Keratinocyte (primary cell): ENCODE measurements at regions not wholly inside any gene's neighbourhood (a gene's known extent, or its start where the extent isn't known, plus 50 kb on each side); places are given as distances from the start of the nearest gene placed in this dataset.

Source experiments
- DNase-seq: peaks from one replicate; pipeline ENCODE4 v3.0.0-alpha.2; 2011; ENCODE audit warnings: low read depth, missing footprints, low spot score
- FAIRE-seq: peaks from 2 replicates; lab custom pipeline; 2011; peaks lifted over from hg19 to GRCh38; lab: Jason Lieb, UNC
- H2AFZ ChIP-seq: 2 replicates; pipeline ENCODE4 v1.6.0; 2012; ENCODE audit warnings: low read length, control low read depth, inconsistent platforms; ENCODE audit not compliant: control insufficient read depth
- H3K27ac ChIP-seq: 2 replicates; pipeline ENCODE4 v1.5.1; 2011; ENCODE audit warnings: low read length; ENCODE audit not compliant: control insufficient read depth, insufficient read depth
- H3K27me3 ChIP-seq: 3 replicates; pipeline ENCODE4 v1.6.0; 2011; ENCODE audit warnings: low read length; ENCODE audit not compliant: control insufficient read depth, insufficient read depth; ENCODE audit errors: extremely low read depth
- H3K36me3 ChIP-seq, 2 experiments: 2 replicates in 1 of 2; 3 replicates in 1 of 2; pipeline ENCODE4 v1.5.1; 2011; ENCODE audit warnings: low read length in 2 of 2, mild to moderate bottlenecking in 1 of 2; ENCODE audit not compliant: control insufficient read depth in 2 of 2, insufficient read depth in 2 of 2; ENCODE audit errors: extremely low read depth in 1 of 2
- H3K4me1 ChIP-seq: 3 replicates; pipeline ENCODE4 v1.5.1; 2011; ENCODE audit warnings: low read length; ENCODE audit not compliant: control insufficient read depth, insufficient read depth; ENCODE audit errors: extremely low read depth
- H3K4me2 ChIP-seq: 3 replicates; pipeline ENCODE4 v1.6.0; 2011; ENCODE audit warnings: low read depth, low read length; ENCODE audit not compliant: control insufficient read depth, insufficient read depth; ENCODE audit errors: extremely low read depth
- H3K4me3 ChIP-seq, 3 experiments: fragments of 200-600 bp in 1 of 3; sonication (generic) in 1 of 3; 2 replicates in 2 of 3; 3 replicates in 1 of 3; pipeline ENCODE4 v1.5.1; 2011 to 2016; ENCODE audit warnings: low read length in 3 of 3, mild to moderate bottlenecking in 3 of 3, control low read depth in 2 of 3, inconsistent platforms in 1 of 3, low read depth in 1 of 3, mixed read lengths in 1 of 3, mixed run types in 1 of 3, moderate library complexity in 1 of 3; ENCODE audit not compliant: control insufficient read depth in 2 of 3, insufficient read depth in 2 of 3; ENCODE audit errors: extremely low read depth in 1 of 3
- H3K79me2 ChIP-seq: 2 replicates; pipeline ENCODE4 v1.6.0; 2012; ENCODE audit warnings: low read length; ENCODE audit not compliant: control insufficient read depth, insufficient read depth
- H3K9ac ChIP-seq: 3 replicates; pipeline ENCODE4 v1.6.0; 2011; ENCODE audit warnings: low read length; ENCODE audit not compliant: control insufficient read depth, insufficient read depth; ENCODE audit errors: extremely low read depth
- H3K9me1 ChIP-seq: 3 replicates; pipeline ENCODE4 v1.6.0; 2011; ENCODE audit warnings: low read length; ENCODE audit not compliant: control insufficient read depth, insufficient read depth; ENCODE audit errors: extremely low read depth
- H3K9me3 ChIP-seq: 2 replicates; pipeline ENCODE4 v1.5.1; 2012; ENCODE audit warnings: low read depth, low read length; ENCODE audit not compliant: control insufficient read depth
- H4K20me1 ChIP-seq: 3 replicates; pipeline ENCODE4 v1.6.0; 2011; ENCODE audit warnings: low read length; ENCODE audit not compliant: control insufficient read depth, insufficient read depth; ENCODE audit errors: extremely low read depth
- CTCF ChIP-seq, 3 experiments: IDR thresholded peaks in 1 of 3; conservative IDR thresholded peaks in 1 of 3; optimal IDR thresholded peaks in 1 of 3; 2 replicates in 2 of 3; 3 replicates in 1 of 3; pipeline versions ENCODE3 to v1.5.1; 2011; ENCODE audit warnings: low read length in 3 of 3, mild to moderate bottlenecking in 3 of 3, moderate library complexity in 2 of 3, control low read depth in 1 of 3, inconsistent platforms in 1 of 3; ENCODE audit not compliant: insufficient read depth in 2 of 3; ENCODE audit errors: extremely low read depth in 1 of 3
- EZH2 ChIP-seq: IDR thresholded peaks from one replicate; pipeline ENCODE4 v1.6.1; 2012; ENCODE audit warnings: inconsistent platforms, mild to moderate bottlenecking, low read length, moderate library complexity
- dilution Hi-C: fragments of 300-500 bp; cut with MboI; formaldehyde crosslinking; loops from one replicate; pipeline ENCODE4 v1.7.0; 2020; ENCODE audit warnings: low sequenced_read_pairs; ENCODE audit not compliant: extremely low pct_ligation_motif_present

GRCh38 chr11:19602406-19602805, 110.2 kb upstream of the NAV2 start:
- H3K9ac ChIP-seq: no peak overlapping the region
- H3K9me3 ChIP-seq: no peaks in the 10 kb centered on the region
- H3K36me3 ChIP-seq: no peaks in the 10 kb centered on the region
- no peak overlapping the region for H3K27ac ChIP-seq
- DNase-seq (no peak), FAIRE-seq (no peak)
- H3K4me1 ChIP-seq: no peaks in the 10 kb centered on the region
- H2AFZ ChIP-seq: no peak overlapping the region
- no peaks in the 10 kb centered on the region for H4K20me1 ChIP-seq
- TF ChIP-seq EZH2 (no peak), CTCF (optimal IDR thresholded peaks at IDR 0.05 in 1 of 3, IDR thresholded peaks at IDR 0.05 in 1 of 3, conservative IDR thresholded peaks at IDR 0.05 in 1 of 3; ENCODE audit: extremely low read depth in 1 of 3, insufficient read depth in 2 of 3, low read length in 3 of 3) (no peak)
- dilution Hi-C loops: no loop called here
- peaks cover 9% of the 10 kb centered on the region for H3K27me3 ChIP-seq
- H3K9me1 ChIP-seq: no peaks in the 10 kb centered on the region
- H3K4me2 ChIP-seq: no peak overlapping the region
- H3K79me2 ChIP-seq: no peaks in the 10 kb centered on the region
- no peak overlapping the region for H3K4me3 ChIP-seq

- DNase-seq: no peak
These were observed 111.4 kb upstream of the NAV2 start for GRCh38 chr11:19601235-19601634.

More at GRCh38 chr11:19601235-19601634, 111.4 kb upstream of the NAV2 start:
- no peak for FAIRE-seq
- H3K9me3 ChIP-seq: no peaks in the 10 kb centered on the region
- H3K4me2 ChIP-seq: no peak overlapping the region
- no peak overlapping the region for H2AFZ ChIP-seq
- H3K9ac ChIP-seq: no peak overlapping the region
- H3K79me2 ChIP-seq: no peaks in the 10 kb centered on the region
- no peak overlapping the region for H3K27ac ChIP-seq
- H3K9me1 ChIP-seq: no peaks in the 10 kb centered on the region
- no peaks in the 10 kb centered on the region for H3K36me3 ChIP-seq
- H3K4me3 ChIP-seq: no peak overlapping the region
- H3K4me1 ChIP-seq: no peaks in the 10 kb centered on the region
- dilution Hi-C loops: no loop called here
- peaks cover 4% of the 10 kb centered on the region for H3K27me3 ChIP-seq
- TF ChIP-seq EZH2: no peak
- no peak for TF ChIP-seq CTCF (optimal IDR thresholded peaks at IDR 0.05 in 1 of 3, IDR thresholded peaks at IDR 0.05 in 1 of 3, conservative IDR thresholded peaks at IDR 0.05 in 1 of 3; ENCODE audit: extremely low read depth in 1 of 3, insufficient read depth in 2 of 3, low read length in 3 of 3)
- no peaks in the 10 kb centered on the region for H4K20me1 ChIP-seq
